GM12874 (cell line): ENCODE measurements at regions not wholly inside any gene's neighbourhood (a gene's known extent, or its start where the extent isn't known, plus 50 kb on each side); places are given as distances from the start of the nearest gene placed in this dataset.

ENCODE experiments used
- TF ChIP-seq, protein P1 (sequence below): IDR thresholded peaks from 2 replicates; pipeline ENCODE4 v1.5.1; 2011; ENCODE audit warnings: low read depth, mild to moderate bottlenecking, control low read depth, low read length, moderate library complexity; ENCODE audit not compliant: insufficient read depth

- TF ChIP-seq, protein P1, sequence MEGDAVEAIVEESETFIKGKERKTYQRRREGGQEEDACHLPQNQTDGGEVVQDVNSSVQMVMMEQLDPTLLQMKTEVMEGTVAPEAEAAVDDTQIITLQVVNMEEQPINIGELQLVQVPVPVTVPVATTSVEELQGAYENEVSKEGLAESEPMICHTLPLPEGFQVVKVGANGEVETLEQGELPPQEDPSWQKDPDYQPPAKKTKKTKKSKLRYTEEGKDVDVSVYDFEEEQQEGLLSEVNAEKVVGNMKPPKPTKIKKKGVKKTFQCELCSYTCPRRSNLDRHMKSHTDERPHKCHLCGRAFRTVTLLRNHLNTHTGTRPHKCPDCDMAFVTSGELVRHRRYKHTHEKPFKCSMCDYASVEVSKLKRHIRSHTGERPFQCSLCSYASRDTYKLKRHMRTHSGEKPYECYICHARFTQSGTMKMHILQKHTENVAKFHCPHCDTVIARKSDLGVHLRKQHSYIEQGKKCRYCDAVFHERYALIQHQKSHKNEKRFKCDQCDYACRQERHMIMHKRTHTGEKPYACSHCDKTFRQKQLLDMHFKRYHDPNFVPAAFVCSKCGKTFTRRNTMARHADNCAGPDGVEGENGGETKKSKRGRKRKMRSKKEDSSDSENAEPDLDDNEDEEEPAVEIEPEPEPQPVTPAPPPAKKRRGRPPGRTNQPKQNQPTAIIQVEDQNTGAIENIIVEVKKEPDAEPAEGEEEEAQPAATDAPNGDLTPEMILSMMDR = no peak
Measured at GRCh38 chr4:164251257-164251656, 502.7 kb upstream of the SMIM31 start.

DNA sequence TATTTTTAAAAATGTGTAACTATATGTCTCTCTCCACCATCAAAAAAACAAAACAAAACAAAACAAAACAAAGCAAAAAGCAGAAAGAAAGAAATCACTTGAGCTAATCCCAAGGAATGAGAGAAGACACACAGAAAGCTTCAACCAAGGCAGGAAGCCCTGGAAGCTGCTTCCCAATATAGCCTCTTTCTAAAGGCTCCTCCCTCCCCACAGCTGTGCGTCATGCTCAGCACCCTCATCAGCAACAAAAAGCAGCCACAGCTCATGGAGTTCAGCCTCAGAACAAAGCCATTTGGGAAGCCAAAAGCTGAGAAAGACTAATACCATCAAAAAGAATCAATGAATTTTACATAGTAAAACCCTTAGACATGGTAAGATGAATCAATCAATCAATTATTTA, 501.6 kb upstream of the SMIM31 start:
- TF ChIP-seq, protein P1 = no peak

GRCh38 chr4:164261831-164262230, 492.1 kb upstream of the SMIM31 start:
- TF ChIP-seq, protein P1 = no peak

DNA sequence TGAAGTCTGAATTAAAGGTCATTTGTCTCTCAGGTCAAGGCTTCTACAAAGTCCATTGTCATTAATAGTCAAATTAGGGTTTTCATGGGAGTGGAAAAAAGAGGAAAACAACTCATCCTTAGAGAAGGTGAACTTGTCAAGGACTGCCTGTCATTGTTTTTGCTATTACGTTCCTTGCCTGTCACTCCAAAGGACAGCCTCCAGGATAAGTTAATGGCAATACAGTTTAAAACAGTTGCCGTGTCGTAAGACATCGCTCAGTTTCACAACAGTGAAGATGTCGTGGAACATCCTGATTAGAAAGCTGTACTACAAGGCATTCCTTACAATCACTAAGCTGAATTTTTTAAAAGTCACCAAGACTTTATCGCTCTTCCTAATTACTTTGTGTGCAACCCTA, 466.8 kb upstream of the SMIM31 start:
- TF ChIP-seq, protein P1 = no peak

- TF ChIP-seq, protein P1 = no peak
Measured at GRCh38 chr4:164288578-164288977, 465.4 kb upstream of the SMIM31 start.

- TF ChIP-seq, protein P1 = no peak
Measured at GRCh38 chr4:164293203-164293602, 460.7 kb upstream of the SMIM31 start.

DNA sequence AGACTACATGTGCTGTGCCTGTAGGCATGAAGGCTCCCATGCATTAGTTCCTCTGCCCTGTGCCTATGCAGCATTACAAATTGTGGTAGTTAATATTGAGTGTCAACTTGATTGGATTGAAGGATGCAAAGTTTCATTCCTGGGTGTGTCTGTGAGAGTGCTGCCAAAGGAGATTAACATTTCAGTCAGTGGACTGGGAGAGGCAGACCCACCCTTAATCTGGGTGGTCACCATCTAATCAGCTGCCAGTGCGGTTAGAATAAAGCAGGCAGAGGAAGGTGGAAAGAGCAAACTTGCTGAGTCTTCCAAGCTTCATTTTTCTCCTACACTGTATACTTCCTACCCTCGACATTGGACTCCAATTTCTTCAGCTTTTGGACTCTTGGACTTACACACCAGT, 460.2 kb upstream of the SMIM31 start:
- TF ChIP-seq, protein P1 = no peak

- TF ChIP-seq, protein P1 = no peak
Measured at GRCh38 chr4:164301430-164301829, 452.5 kb upstream of the SMIM31 start.
